ENCODE measurements at regions not wholly inside any gene's neighbourhood (a gene's known extent, or its start where the extent isn't known, plus 50 kb on each side); places are given as distances from the start of the nearest gene placed in this dataset.

GRCh38 chr9:7977586-7977985 lies 178.0 kb upstream of the DMAC1 start:
- Mint-ChIP-seq H3K9me3 (ENCODE audit: unreplicated experiment) (no peaks in the 10 kb centered on the region), H3K27ac (ENCODE audit: unreplicated experiment) (peak overlapping the region; percentile 3)
- CTCF ChIA-PET = no interaction called here

GRCh38 chr9:7976856-7977255 lies 177.3 kb upstream of the DMAC1 start:
- intact Hi-C loops (cut with micrococcal nuclease; ENCODE audit: unreplicated experiment) = no loop called here
- Histone ChIP-seq H3K27me3 (replicated peaks; ENCODE audit: control insufficient read depth, insufficient read depth, low read length) (no peaks in the 10 kb centered on the region), H3K4me1 (peaks cover 49% of the 10 kb centered on the region), H3K4me3 (ENCODE audit: low read depth, low read length) (no peak overlapping the region), H3K36me3 (ENCODE audit: control insufficient read depth, insufficient read depth, low read length) (no peaks in the 10 kb centered on the region), H3K9me3 (no peaks in the 10 kb centered on the region)
- no peaks in the 10 kb centered on the region for H3K9me3 Mint-ChIP-seq (ENCODE audit: unreplicated experiment)
- no peaks in the 10 kb centered on the region for H3K27me3 Mint-ChIP-seq (ENCODE audit: insufficient read depth, unreplicated experiment)
- no TSS peak for BruUV-seq (replicated peaks)
- no peak for TF ChIP-seq CTCF (IDR thresholded peaks at IDR 0.05; ENCODE audit: insufficient read depth in 1 of 2, low read depth in 1 of 2, low read length in 1 of 2, severe bottlenecking in 1 of 2, unreplicated experiment in 1 of 2)
- CTCF ChIA-PET = no interaction called here
- H3K27ac Mint-ChIP-seq (ENCODE audit: unreplicated experiment) = peak overlapping the region; percentile 76
- H3K36me3 Mint-ChIP-seq (ENCODE audit: insufficient read depth, unreplicated experiment) = peaks cover 5% of the 10 kb centered on the region
- POLR2A ChIA-PET = no interaction called here
- peaks cover 27% of the 10 kb centered on the region for H3K4me1 Mint-ChIP-seq (ENCODE audit: low read depth, unreplicated experiment)
- H3K4me3 Mint-ChIP-seq (ENCODE audit: unreplicated experiment) = no peak overlapping the region
- DNase-seq = no peak

More at GRCh38 chr9:7977586-7977985, 178.0 kb upstream of the DMAC1 start:
- Mint-ChIP-seq H3K27me3 (ENCODE audit: insufficient read depth, unreplicated experiment) (no peaks in the 10 kb centered on the region), H3K36me3 (ENCODE audit: insufficient read depth, unreplicated experiment) (peaks cover 5% of the 10 kb centered on the region), H3K4me1 (ENCODE audit: low read depth, unreplicated experiment) (peaks cover 27% of the 10 kb centered on the region), H3K4me3 (ENCODE audit: unreplicated experiment) (no peak overlapping the region)
- Histone ChIP-seq H3K36me3 (ENCODE audit: control insufficient read depth, insufficient read depth, low read length) (no peaks in the 10 kb centered on the region), H3K4me3 (ENCODE audit: low read depth, low read length) (no peak overlapping the region), H3K27me3 (replicated peaks; ENCODE audit: control insufficient read depth, insufficient read depth, low read length) (no peaks in the 10 kb centered on the region), H3K9me3 (no peaks in the 10 kb centered on the region), H3K4me1 (peaks cover 49% of the 10 kb centered on the region)
- intact Hi-C loops (cut with micrococcal nuclease; ENCODE audit: unreplicated experiment) = no loop called here
- POLR2A ChIA-PET = no interaction called here
- no TSS peak for BruUV-seq (replicated peaks)
- no peak for DNase-seq
- no peak for TF ChIP-seq CTCF (IDR thresholded peaks at IDR 0.05; ENCODE audit: insufficient read depth in 1 of 2, low read depth in 1 of 2, low read length in 1 of 2, severe bottlenecking in 1 of 2, unreplicated experiment in 1 of 2)

GRCh38 chr9:7976167-7976755 lies 176.7 kb upstream of the DMAC1 start:
- Histone ChIP-seq H3K4me1 (peaks cover 49% of the 10 kb centered on the region), H3K36me3 (ENCODE audit: control insufficient read depth, insufficient read depth, low read length) (no peaks in the 10 kb centered on the region), H3K9me3 (no peaks in the 10 kb centered on the region), H3K27me3 (replicated peaks; ENCODE audit: control insufficient read depth, insufficient read depth, low read length) (no peaks in the 10 kb centered on the region), H3K4me3 (ENCODE audit: low read depth, low read length) (no peak overlapping the region)
- intact Hi-C loops (cut with micrococcal nuclease; ENCODE audit: unreplicated experiment) = no loop called here
- H3K4me1 Mint-ChIP-seq (ENCODE audit: low read depth, unreplicated experiment) = peaks cover 21% of the 10 kb centered on the region
- ChIA-PET CTCF (no interaction called here), POLR2A (no interaction called here)
- BruUV-seq (replicated peaks) = no TSS peak
- DNase-seq = no peak
- H3K9me3 Mint-ChIP-seq (ENCODE audit: unreplicated experiment) = no peaks in the 10 kb centered on the region
- no peak for TF ChIP-seq CTCF (IDR thresholded peaks at IDR 0.05; ENCODE audit: insufficient read depth in 1 of 2, low read depth in 1 of 2, low read length in 1 of 2, severe bottlenecking in 1 of 2, unreplicated experiment in 1 of 2)
- no peak overlapping the region for H3K4me3 Mint-ChIP-seq (ENCODE audit: unreplicated experiment)
- peaks cover under 1% of the 10 kb centered on the region for H3K36me3 Mint-ChIP-seq (ENCODE audit: insufficient read depth, unreplicated experiment)
- H3K27ac Mint-ChIP-seq (ENCODE audit: unreplicated experiment) = peak overlapping the region; percentile 76
- no peaks in the 10 kb centered on the region for H3K27me3 Mint-ChIP-seq (ENCODE audit: insufficient read depth, unreplicated experiment)
